DMS53 treated with DMSO at 0.1 percent for 48 hours (cell line): ENCODE measurements at regions not wholly inside any gene's neighbourhood (a gene's known extent, or its start where the extent isn't known, plus 50 kb on each side); places are given as distances from the start of the nearest gene placed in this dataset.
"Not testable (repeated sequence)": the region's sequence is repeated elsewhere in the genome, so short reads cannot be mapped to it uniquely, and the experiment has no call there.

Source experiments
- DNase-seq: peaks from one replicate; lab custom pipeline; 2025; ENCODE audit not compliant: unreplicated experiment; lab: John Stamatoyannopoulos, UW

DNA sequence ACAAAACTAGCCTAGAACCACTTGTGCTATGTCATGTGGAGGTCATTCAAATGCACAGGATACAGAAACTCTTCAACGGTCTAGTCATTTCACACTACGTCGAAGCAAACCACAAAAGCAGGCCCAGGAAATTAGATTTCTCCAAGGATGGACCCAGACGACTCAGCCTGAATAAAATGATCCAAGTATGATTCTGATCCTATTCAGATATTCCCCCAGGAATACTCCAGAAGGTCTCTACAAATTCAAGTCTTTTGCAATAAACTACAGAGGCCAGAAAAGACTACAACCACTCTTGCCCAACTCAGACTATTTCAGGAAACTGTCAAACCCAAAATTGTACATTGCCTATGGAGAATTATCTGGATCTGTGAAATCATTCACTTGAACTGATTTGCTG, 422.5 kb downstream of the METTL4 start:
- no peak for DNase-seq

- DNase-seq: no peak
These were observed 420.7 kb downstream of the METTL4 start for GRCh38 chr18:2150566-2150965.

GRCh38 chr18:2154278-2154677, 417.0 kb downstream of the METTL4 start:
- no peak for DNase-seq

- DNase-seq: no peak
These were observed 406.4 kb downstream of the METTL4 start for GRCh38 chr18:2164644-2165550.

GRCh38 chr18:2166876-2167275, 404.4 kb downstream of the METTL4 start:
- DNase-seq: not testable (repeated sequence)

DNA sequence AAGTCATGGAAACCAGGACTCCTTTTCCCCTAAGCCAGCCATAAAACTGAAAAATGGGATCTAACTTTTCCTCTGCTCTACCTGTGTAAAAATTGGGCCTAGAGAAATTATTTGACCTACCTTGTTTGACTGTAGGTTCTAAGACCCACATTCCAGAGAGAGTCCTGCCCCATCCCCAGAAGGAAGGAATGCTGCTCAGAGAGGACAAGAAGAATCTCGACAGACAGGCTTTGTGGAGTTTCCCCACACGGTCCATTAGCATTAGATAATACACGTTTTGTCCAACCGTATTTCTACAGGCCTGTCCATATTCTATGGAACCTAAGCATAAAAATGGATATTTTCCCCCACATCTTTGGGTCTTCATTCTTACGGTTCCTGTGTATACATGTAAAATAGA, 403.3 kb downstream of the METTL4 start:
- DNase-seq: no peak

DNA sequence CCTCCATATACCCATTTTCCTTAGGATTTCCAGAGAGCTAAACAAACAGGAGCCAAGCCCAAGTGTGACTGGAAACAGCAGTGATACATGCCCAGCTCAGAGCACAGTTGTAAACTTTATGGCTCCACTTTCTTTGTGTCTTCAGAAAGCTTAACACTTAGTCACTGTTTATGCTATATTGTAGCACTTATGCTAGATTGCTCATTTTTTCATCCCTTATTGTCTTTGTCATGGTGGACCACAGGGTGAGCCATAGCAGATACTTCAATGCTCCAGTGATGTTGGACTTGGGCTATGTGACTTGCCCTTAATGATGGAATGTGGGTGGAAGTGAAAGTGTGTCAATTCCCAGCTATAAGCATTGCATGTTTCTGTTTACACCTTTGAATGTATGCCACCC, 401.6 kb downstream of the METTL4 start:
- no peak for DNase-seq

GRCh38 chr18:2171840-2172625, 399.3 kb downstream of the METTL4 start:
- no peak for DNase-seq

- no peak for DNase-seq
These were observed 398.4 kb downstream of the METTL4 start for GRCh38 chr18:2172881-2173280.

GRCh38 chr18:2173486-2173885, 397.8 kb downstream of the METTL4 start:
- DNase-seq: no peak

- DNase-seq: no peak
These were observed 393.3 kb downstream of the METTL4 start for GRCh38 chr18:2178036-2178435.

GRCh38 chr18:2179498-2180183, 391.7 kb downstream of the METTL4 start:
- no peak for DNase-seq

DNA sequence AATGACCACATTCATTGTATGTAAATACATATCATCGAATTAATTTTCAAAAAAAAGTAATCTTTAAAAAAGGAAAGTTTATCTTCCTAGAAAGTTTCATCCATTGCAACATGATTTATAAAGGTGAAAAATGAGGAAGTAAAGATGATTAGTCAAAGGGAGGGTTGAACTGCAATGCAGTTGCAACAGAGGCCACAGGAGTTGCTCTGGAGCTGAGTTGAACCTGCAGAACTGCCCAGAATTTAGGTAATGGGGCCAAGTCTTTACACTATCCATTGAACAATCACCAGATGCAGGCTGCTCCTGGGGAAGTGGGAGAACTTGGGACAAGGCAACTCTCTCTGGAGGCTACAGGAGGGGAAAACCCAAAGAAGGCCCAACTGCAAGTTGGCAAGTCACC, 390.7 kb downstream of the METTL4 start:
- DNase-seq: no peak

DNA sequence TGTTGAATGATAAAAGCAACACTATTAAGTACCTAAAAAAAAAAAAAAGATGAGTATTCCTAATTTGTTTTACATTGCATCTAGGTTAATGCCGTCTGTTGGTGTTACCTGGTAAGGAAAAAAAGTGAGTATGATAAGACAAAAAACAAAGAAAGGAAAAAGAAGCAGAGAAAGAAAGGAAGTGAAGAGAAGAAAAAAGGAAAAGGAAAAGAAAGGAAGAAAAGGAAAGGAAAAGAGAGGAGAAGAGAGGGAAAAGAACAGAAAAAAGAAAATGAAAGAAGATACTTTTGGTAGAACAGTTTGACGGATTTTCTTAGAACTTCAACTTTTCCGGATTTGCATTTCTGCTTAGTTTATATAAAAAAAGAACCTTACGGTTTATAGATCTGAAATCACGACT, 387.9 kb downstream of the METTL4 start:
- DNase-seq: no peak

DNA sequence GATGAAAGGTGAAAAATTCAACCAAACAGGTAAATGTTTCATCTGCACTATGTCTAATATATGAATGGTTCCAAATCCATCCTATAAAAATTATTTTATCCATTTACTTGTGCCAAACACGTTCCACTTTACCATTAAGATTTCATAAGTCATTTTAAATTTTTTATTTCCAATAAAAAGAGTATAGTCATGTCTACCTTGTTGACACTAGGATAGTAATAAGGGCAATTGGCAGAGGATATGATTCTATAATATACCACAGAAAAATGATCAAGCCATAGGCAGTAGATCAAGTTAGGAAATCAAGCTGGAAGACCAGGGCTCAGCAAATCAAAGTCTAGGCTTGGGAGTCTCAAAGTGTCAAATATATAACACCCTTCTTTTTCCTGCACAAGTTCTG, 384.3 kb downstream of the METTL4 start:
- DNase-seq: no peak

DNA sequence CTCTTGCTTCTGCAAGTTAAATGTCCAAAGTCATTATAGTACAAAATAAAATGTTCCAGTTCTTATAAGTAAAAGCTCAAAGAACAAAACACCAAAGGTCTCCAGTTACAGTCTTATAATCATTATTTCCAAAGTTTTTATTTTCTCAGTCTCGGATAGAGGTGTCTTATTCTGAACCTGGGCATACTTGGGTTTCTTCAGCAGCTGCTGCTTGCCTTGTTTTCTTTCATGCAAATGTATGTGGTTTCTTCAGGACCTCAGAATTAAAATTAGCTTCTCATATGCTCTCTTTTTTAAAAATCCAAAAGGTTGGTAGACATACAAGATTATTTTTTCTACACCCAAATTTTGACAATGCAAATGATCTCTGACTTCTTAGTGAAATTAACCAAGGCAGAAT, 383.0 kb downstream of the METTL4 start:
- no peak for DNase-seq

- no peak for DNase-seq
These were observed 380.0 kb downstream of the METTL4 start for GRCh38 chr18:2191180-2191790.

GRCh38 chr18:2192562-2192961, 378.7 kb downstream of the METTL4 start:
- no peak for DNase-seq

GRCh38 chr18:2197946-2198345, 373.4 kb downstream of the METTL4 start:
- DNase-seq: no peak

- no peak for DNase-seq
These were observed 372.2 kb downstream of the METTL4 start for GRCh38 chr18:2199060-2199459.

GRCh38 chr18:2201036-2201600, 370.2 kb downstream of the METTL4 start:
- no peak for DNase-seq
